GM12864 (cell line): ENCODE measurements at regions not wholly inside any gene's neighbourhood (a gene's known extent, or its start where the extent isn't known, plus 50 kb on each side); places are given as distances from the start of the nearest gene placed in this dataset.
"Not testable (repeated sequence)": the region's sequence is repeated elsewhere in the genome, so short reads cannot be mapped to it uniquely, and the experiment has no call there.

Experiments used
- DNase-seq: peaks from one replicate; pipeline ENCODE4 v3.0.0-alpha.2; 2011; ENCODE audit warnings: low read depth
- H3K4me3 ChIP-seq: 2 replicates; pipeline ENCODE4 v1.5.1; 2011; ENCODE audit warnings: mild to moderate bottlenecking, low read depth, low read length, control low read depth
- CTCF ChIP-seq: IDR thresholded peaks from 2 replicates; pipeline ENCODE4 v1.5.1; 2011; ENCODE audit warnings: low read depth, mild to moderate bottlenecking, moderate library complexity, low read length, control low read depth, inconsistent platforms; ENCODE audit errors: missing control alignments

- no peak for DNase-seq
- H3K4me3 ChIP-seq = no peak overlapping the region
- no peak for TF ChIP-seq CTCF
Measured at GRCh38 chr5:89059274-89059673, 176.3 kb upstream of the MEF2C start.

GRCh38 chr5:89055695-89056085 lies 172.7 kb upstream of the MEF2C start:
- DNase-seq = no peak
- TF ChIP-seq CTCF = no peak
- H3K4me3 ChIP-seq = no peak overlapping the region

- no peak overlapping the region for H3K4me3 ChIP-seq
- DNase-seq = no peak
- no peak for TF ChIP-seq CTCF
Measured at GRCh38 chr5:89055015-89055694, 172.2 kb upstream of the MEF2C start.

- no peak overlapping the region for H3K4me3 ChIP-seq
- no peak for DNase-seq
- no peak for TF ChIP-seq CTCF
Measured at GRCh38 chr5:89053547-89053946, 170.6 kb upstream of the MEF2C start.

GRCh38 chr5:89050062-89050461 lies 167.1 kb upstream of the MEF2C start:
- H3K4me3 ChIP-seq, DNase-seq: not testable (repeated sequence)

GRCh38 chr5:89047571-89047970 lies 164.6 kb upstream of the MEF2C start:
- H3K4me3 ChIP-seq = no peak overlapping the region
- no peak for TF ChIP-seq CTCF
- DNase-seq = no peak

- no peak overlapping the region for H3K4me3 ChIP-seq
- DNase-seq = no peak
- TF ChIP-seq CTCF = no peak
Measured at GRCh38 chr5:89045216-89045615, 162.2 kb upstream of the MEF2C start.

- TF ChIP-seq CTCF = no peak
- H3K4me3 ChIP-seq = no peak overlapping the region
- no peak for DNase-seq
Measured at GRCh38 chr5:89044674-89045200, 161.8 kb upstream of the MEF2C start.
